ENCODE measurements at regions not wholly inside any gene's neighbourhood (a gene's known extent, or its start where the extent isn't known, plus 50 kb on each side); places are given as distances from the start of the nearest gene placed in this dataset.
"Not testable (repeated sequence)": the region's sequence is repeated elsewhere in the genome, so short reads cannot be mapped to it uniquely, and the experiment has no call there.

GRCh38 chr21:19458295-19458694 is 1054.7 kb upstream of the TMPRSS15 start:
- DNase-seq (ENCODE audit: low spot score): no peak
- intact Hi-C loops (cut with DNase I): no loop called here

- DNase-seq (ENCODE audit: low spot score): no peak
- intact Hi-C loops (cut with DNase I): no loop called here
Measured at GRCh38 chr21:19461481-19462205, 1058.1 kb upstream of the TMPRSS15 start.

- intact Hi-C loops (cut with DNase I): no loop called here
- no peak for DNase-seq (ENCODE audit: low spot score)
Measured at GRCh38 chr21:19463966-19464365, 1060.4 kb upstream of the TMPRSS15 start.

GRCh38 chr21:19468991-19469715 is 1065.6 kb upstream of the TMPRSS15 start:
- DNase-seq (ENCODE audit: low spot score): no peak
- intact Hi-C loops (cut with DNase I): no loop called here

- intact Hi-C loops (cut with DNase I): no loop called here
Measured at GRCh38 chr21:19475525-19475924, 1071.9 kb upstream of the TMPRSS15 start.

GRCh38 chr21:19489930-19490329 is 1086.3 kb upstream of the TMPRSS15 start:
- no peak for DNase-seq (ENCODE audit: low spot score)
- intact Hi-C loops (cut with DNase I): no loop called here

More at GRCh38 chr21:19475525-19475924, 1071.9 kb upstream of the TMPRSS15 start:
- DNase-seq (ENCODE audit: low spot score): no peak

GRCh38 chr21:19490481-19490880 is 1086.9 kb upstream of the TMPRSS15 start:
- intact Hi-C loops (cut with DNase I): no loop called here
- DNase-seq (ENCODE audit: low spot score): no peak

- DNase-seq (ENCODE audit: low spot score); intact Hi-C loops (cut with DNase I): not testable (repeated sequence)
Measured at GRCh38 chr21:19493437-19494241, 1090.1 kb upstream of the TMPRSS15 start.

- DNase-seq (ENCODE audit: low spot score): no peak
- intact Hi-C loops (cut with DNase I): no loop called here
Measured at GRCh38 chr21:19501115-19501514, 1097.5 kb upstream of the TMPRSS15 start.

- DNase-seq (ENCODE audit: low spot score): no peak
- intact Hi-C loops (cut with DNase I): no loop called here
Measured at GRCh38 chr21:19507682-19508260, 1104.2 kb upstream of the TMPRSS15 start.

GRCh38 chr21:19508442-19508841 is 1104.9 kb upstream of the TMPRSS15 start:
- DNase-seq (ENCODE audit: low spot score): no peak
- intact Hi-C loops (cut with DNase I): no loop called here

GRCh38 chr21:19508844-19509243 is 1105.3 kb upstream of the TMPRSS15 start:
- no peak for DNase-seq (ENCODE audit: low spot score)
- intact Hi-C loops (cut with DNase I): no loop called here

GRCh38 chr21:19510057-19510456 is 1106.5 kb upstream of the TMPRSS15 start:
- no peak for DNase-seq (ENCODE audit: low spot score)
- intact Hi-C loops (cut with DNase I): no loop called here

- DNase-seq (ENCODE audit: low spot score): no peak
- intact Hi-C loops (cut with DNase I): no loop called here
Measured at GRCh38 chr21:19510653-19511052, 1107.1 kb upstream of the TMPRSS15 start.

- intact Hi-C loops (cut with DNase I): no loop called here
- DNase-seq (ENCODE audit: low spot score): no peak
Measured at GRCh38 chr21:19522381-19522780, 1118.8 kb upstream of the TMPRSS15 start.

GRCh38 chr21:19523061-19523460 is 1119.5 kb upstream of the TMPRSS15 start:
- no peak for DNase-seq (ENCODE audit: low spot score)
- intact Hi-C loops (cut with DNase I): no loop called here

- intact Hi-C loops (cut with DNase I): no loop called here
- DNase-seq (ENCODE audit: low spot score): no peak
Measured at GRCh38 chr21:19523746-19524145, 1120.2 kb upstream of the TMPRSS15 start.

GRCh38 chr21:19529031-19529430 is 1125.4 kb upstream of the TMPRSS15 start:
- intact Hi-C loops (cut with DNase I): no loop called here
- no peak for DNase-seq (ENCODE audit: low spot score)

- no peak for DNase-seq (ENCODE audit: low spot score)
- intact Hi-C loops (cut with DNase I): no loop called here
Measured at GRCh38 chr21:19535356-19535755, 1131.8 kb upstream of the TMPRSS15 start.

GRCh38 chr21:19537116-19537515 is 1133.5 kb upstream of the TMPRSS15 start:
- DNase-seq (ENCODE audit: low spot score): no peak
- intact Hi-C loops (cut with DNase I): no loop called here

All from cardiac septum (tissue), 1 donor.